Right kidney (tissue), 1 donor: ENCODE measurements at regions not wholly inside any gene's neighbourhood (a gene's known extent, or its start where the extent isn't known, plus 50 kb on each side); places are given as distances from the start of the nearest gene placed in this dataset.
"Not testable (repeated sequence)": the region's sequence is repeated elsewhere in the genome, so short reads cannot be mapped to it uniquely, and the experiment has no call there.

Experiments used
- DNase-seq: peaks from one replicate; pipeline ENCODE4 v3.0.0-alpha.2; 2016

DNA sequence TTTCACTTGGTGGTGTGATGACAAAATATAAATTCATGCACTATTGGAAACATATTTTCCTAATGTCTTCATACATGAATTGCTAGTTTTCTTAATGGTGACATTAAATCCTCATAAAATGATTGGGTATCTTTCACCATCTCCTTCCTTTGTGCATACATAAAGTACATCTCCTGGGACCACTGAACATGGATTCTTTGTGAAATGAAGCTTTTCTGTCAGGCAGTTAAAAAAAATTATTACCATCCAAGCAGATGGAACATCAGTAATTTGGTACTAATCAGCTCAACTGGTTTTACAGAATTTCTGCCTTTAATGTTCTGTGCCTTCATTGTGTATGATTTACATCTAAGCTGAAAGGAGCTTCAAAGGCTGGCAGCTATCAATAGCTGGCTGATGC is 891.7 kb upstream of the SLC10A2 start:
- DNase-seq = no peak

DNA sequence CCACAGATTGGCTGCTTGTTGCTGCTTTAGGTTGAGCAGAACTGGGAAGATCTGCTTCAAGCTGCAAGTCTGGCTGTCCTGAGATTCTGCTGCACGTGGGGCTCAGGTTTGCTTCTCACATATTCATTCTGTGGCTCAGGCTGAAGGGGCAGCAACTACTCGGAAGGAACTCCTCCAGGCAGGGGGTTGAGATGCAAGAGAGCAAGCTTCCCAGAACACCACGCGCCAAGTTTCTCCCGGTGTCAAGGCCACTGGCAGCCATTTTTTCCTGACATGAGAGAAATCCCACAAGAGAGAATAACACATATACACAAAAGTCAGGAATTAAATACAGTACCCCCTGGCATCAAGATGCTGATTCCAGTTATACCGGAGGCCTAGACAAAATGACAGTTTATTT is 887.6 kb upstream of the SLC10A2 start:
- DNase-seq = no peak

DNA sequence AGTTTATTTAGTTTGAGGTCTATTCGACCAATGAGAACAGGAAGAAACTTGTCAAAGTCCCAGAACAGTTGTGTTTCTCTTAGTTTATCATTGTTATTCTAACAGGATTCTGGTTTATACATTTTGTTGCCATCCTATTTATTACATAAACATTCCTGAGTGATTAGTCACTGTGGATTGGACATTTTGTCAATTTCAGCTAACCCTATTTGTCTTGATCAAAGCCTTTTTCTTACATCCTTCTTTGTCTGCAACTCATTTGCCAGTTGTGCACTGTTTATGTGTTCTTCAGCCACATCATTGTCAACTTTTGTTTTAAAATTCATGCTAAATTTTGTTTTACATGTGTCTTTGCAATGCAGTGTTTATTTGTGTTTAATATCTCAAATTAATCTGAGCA is 886.0 kb upstream of the SLC10A2 start:
- no peak for DNase-seq

DNA sequence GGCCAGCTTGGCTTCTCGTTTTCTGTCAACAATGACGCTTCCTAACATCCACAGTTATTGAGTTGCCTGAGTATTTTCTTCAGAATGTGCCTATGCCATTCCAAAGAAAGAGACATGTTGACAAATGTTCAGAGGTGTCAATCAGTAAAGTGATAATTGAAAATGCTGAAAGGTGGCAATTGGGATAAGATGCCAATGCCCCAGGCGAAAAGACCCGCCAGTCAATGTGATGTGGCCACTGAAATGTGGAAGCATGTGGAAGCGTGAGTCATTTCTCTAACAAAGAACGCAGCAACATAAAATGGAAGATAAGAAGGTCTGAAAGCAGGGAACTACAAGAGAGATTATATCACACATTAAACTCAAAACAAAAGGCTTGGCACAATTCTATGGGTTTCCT is 882.2 kb upstream of the SLC10A2 start:
- DNase-seq = no peak

DNA sequence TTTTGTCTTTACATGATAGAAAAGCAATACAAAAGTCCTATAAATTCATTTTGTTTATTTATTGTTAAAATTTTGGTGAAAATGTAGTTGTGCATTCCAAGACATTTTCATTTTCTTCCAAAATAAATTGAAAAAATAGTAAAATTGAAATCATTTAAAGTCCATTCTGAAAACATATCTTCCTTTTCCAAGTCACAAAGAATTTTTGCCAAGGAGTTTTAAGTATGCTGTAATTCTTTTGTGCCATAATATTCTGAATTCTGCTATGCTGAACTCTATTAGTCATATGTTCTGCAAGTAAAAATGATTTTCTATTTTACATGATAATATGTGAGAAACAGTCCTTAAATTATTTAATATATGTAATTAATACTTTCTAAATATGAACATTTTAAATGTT is 879.6 kb upstream of the SLC10A2 start:
- no peak for DNase-seq

DNA sequence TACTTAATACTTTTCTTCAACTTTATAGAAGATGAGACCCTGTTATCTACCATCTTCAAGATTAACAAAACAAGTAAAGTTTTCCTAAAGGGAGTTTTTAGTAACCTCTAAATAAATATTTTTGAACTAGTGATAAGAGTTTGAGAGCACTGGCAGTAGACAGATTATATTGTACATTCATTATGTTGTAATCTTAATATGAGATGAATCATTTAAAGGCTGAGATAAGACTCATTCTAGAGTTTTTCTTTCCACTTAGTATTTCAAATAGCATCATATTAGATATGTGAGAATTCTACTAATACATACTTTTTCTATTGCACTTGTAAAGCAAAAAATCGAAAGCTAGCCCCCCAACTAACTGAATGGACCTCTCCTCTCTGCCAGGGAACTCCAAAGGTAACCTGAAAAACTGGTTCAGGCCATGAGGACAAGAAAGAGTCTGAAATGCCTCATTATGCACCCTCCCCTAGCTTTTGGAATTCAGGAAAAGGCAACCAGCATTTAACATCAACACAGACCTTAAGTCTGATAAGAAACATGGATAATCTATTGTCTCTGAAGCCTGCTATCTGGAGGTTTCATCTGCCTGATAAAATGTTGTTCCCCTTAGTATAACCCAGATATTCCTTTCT is 875.4 kb upstream of the SLC10A2 start:
- no peak for DNase-seq

DNA sequence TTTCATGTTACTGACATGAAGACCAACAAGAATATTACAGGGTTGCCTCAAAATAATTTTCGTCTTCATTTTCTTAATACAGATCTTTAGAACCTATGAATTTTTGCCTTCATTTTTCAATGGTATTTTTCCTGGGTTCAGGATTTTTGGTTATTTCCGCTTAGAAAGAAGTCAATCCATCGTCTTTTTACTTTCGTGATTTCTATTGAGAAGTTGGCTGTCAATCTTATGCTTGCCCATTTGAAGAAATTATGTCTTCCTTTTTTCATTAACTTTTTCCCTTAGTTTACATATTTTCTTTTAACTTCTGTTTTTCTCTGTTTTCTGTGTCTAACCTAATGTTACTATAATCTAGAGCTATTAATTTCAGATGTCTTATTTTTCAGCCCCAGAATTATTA is 868.9 kb upstream of the SLC10A2 start:
- DNase-seq = no peak

DNA sequence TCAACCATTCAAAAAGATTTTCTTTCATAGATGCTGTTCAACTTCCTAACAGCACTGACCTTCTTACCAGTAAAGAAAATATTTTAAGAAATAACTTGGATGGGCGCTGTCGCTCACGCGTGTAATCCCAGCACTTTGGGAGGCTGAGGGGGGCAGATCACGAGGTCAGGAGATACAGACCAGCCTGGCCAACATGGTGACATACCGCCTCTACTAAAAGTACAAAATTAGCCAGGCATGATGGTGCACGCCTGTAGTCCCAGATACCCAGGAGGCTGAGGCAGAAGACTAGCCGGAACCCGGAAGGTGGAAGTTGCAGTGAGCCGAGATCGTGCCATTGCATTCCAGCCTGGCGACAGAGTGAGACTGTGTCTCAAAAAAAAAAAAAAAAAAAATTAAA is 865.7 kb upstream of the SLC10A2 start:
- DNase-seq = peak; percentile 7

DNA sequence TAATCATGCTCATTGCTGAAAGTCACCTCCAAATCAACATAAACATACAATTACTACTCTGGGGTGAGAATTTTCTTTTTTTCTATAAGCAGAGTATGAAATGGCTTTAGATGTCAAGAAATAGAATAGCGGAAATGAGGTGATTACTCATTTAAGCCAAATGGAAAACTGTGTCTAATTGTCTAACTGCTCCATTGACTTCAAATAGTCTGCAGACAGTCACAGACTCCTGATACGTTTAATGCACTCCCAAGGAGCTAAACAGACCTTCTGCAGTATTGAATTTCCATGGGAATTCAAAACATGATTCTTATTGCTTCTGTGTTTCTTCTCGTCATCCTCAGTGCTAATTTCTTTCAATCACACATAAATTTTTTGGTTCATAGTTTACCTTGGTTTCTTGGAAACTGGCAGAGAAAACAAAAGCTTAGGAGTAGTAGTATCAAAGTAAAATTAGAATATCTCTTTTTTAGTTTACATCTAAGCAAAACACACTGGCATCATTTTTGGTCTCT is 865.2 kb upstream of the SLC10A2 start:
- DNase-seq = peak; percentile 7

DNA sequence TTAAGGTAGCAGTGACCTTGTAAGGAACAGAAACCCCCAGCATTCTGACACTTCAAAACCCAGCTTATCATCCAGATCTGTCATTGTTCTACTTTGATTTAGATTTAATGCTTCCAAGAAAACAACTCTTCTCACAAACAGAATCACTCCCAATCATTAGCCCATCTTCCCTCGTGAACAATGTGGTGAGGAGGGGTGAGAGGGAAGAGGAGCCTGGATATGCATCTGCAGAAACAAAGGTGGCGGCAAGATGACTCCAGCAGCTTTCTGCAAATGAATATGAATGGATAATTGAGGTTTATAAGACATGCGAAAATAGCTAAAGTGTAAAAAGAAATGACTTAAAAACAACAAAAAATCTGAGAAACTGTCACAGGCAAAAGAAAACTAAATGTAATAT is 859.9 kb upstream of the SLC10A2 start:
- no peak for DNase-seq

DNA sequence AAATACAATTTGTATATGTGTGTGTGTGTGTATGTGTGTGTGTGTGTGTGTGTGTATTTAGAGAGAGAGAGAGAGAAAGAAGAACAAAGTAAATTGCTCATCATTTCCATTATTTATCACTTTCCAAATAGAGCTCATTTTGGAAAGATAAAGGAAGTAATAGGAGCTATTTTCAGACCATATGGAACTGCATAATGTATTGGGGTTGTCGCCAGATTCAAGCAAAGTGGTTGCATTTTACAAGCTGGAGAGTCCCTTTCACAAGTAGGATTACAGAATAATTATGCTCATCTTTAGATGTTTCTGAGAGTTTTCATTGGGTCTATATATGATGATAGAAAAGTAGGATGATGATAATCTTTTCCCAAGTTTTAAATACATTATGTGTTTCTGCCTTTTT is 842.7 kb upstream of the SLC10A2 start:
- DNase-seq = no peak

DNA sequence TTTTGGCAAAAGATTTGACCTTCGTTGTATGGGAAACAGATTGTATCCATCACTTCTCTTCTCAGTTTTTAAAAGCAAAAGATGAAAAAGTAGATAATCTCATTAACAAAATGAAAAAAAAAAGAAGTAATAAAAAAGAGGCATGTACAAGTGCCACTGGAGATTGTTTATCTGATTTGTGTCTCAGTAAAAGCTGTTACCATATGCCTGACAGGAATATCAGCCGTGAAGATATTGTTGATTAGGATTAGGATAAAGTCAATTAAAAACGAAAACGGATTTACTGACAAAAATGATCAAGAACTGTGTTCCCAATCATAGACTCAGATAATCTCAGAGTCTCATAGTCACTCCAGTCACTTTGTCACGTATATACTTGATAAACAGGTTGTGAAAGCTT is 842.1 kb upstream of the SLC10A2 start:
- DNase-seq = no peak

DNA sequence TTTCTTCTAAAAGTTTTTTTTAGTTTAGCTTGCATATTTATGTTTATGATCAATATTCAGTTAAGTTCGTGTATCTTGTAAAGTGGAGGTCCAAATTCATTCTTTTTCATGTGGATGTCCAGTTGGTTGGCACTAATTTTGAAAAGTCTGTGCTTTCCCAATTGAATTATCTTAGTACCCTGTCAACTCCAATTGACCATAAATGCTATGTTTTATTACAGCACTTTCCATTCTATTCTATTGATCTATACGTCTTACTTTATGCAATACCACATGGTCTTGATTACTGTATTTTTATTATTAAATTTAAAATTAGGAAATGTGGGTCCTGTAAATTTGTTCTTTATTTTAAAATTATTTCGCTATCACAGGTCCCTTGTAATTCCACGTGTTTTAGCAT is 837.6 kb upstream of the SLC10A2 start:
- no peak for DNase-seq

DNA sequence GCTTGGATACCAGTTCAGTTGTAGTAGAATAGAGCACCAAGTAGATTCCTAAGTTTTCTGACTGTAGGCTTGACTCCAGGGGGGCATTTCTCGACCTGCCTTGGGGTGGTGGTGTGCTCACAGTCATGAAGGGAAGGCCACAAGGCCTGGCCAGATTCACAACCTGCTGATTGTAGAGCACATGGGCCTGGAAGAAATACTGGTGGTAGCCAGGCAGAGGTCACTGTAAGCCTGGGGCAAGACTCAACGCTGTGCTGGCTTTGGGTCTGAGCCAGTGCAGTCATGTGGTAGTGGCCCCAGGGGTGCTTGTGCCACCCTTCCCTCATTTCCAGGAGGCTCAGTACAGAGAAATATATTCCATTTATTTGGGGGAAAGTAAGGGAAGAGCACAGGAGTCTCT is 832.3 kb upstream of the SLC10A2 start:
- no peak for DNase-seq

DNA sequence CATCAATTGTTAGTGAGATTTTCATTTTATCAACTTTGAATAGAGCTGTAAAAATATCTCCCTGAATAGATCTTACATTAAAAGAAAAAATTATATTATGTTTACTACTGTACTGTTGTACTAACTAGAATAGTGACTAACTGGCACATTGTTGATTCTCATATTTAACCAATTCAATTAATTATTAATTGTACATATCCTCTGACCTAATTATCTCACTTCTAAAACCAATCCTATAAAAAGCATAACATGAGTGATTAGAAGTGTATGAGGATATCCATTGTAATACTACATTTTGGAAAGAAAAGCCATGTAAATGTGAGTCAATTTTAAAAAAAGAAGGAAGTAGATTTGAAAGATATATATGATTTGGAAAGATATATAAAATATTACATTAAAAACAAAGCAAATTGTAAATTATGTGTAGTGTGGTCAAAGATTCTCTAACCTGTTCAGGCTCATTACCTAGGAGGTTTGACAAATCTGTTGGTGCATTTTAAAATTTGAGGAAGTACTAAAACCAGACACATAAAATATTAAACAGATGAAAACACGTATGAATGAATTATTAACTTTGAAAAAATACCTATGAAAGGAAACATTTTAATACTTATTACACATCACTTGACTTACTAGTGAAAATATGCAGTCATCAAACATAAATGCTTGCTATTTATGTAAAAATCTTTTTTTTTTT is 829.8 kb upstream of the SLC10A2 start:
- DNase-seq = no peak

DNA sequence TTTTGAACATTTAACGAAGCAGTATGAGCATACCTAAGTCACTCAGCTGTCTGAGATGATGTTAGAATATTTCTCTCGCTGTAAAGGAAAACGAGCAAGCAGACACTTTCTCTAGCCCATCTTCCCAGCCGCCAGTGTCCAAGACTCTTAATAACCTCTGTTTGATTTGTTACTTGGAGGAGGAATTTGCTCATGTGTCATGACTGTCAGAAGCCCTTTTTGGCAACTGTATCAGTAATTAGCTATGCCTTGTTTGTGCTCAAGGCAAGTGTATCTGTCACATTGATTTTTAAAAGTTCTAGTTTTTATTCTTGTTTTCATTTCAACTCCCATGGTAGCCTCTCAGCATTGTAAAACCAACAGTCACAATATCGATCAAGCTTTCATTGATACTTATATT is 828.4 kb upstream of the SLC10A2 start:
- no peak for DNase-seq

DNA sequence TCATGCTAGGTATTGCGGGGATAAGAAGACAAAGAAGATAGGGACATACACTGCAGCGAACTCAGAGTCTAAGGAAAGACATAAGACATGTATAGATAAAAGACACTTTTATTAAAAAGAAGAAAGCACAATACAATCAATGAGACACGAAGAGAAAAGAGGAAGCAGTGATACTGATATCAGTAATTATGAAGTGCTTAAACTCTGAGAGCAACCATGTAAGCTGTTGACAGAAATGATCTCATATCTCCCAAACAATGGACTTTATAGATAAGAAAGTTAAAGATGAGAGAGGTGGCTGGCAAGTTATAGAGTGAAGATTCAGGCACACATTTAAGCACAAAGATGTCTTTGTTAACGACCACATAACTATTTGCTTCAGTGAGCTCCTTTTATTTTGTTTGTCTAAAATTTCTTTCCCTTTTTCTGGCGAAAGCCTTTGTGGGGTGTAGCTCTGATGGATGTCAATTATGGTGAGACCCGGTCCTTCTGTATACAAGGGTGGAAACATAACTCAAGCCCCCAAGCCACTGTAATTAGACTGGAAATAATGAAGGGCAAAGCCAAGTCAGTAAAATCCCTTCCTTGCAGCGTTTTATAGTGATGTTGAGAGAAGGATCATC is 818.0 kb upstream of the SLC10A2 start:
- no peak for DNase-seq

DNA sequence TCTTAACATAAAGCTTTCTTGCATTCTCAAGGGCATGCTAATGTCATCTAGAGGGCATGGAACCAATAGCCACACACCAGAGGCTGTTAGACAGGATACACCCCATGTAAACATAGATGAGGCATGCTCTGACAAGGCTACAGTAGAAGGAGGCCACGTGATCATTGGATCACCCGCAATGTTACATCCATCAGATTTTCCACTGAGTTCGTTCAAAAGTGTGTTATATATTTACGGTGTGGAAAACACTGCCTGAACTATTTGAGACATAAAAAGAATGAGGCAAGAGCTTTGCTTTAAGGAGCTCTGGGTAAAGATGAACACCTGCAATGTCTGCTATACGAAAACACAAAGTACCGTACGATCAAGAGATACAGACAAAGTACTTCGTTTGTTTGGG is 817.5 kb upstream of the SLC10A2 start:
- DNase-seq = no peak

DNA sequence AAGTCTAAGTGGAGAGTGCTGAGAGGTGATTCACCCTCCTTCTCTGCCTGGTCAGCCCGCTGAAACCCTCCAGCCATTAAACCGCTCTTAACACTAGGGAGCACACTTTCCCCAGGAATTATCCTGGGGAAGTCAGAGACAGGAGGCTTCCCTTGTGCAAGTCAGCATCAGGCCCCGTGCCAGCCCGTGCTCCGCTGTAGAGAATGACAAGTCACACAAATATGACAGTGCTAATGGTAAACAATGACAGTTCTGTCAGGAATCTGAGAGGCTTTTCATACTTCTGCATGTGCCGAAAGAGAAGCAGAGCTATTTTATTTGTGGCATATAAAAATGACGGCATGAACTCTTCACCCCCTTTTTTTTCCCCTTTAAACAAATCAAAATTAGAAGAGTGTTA is 816.9 kb upstream of the SLC10A2 start:
- peak; percentile 65 for DNase-seq

DNA sequence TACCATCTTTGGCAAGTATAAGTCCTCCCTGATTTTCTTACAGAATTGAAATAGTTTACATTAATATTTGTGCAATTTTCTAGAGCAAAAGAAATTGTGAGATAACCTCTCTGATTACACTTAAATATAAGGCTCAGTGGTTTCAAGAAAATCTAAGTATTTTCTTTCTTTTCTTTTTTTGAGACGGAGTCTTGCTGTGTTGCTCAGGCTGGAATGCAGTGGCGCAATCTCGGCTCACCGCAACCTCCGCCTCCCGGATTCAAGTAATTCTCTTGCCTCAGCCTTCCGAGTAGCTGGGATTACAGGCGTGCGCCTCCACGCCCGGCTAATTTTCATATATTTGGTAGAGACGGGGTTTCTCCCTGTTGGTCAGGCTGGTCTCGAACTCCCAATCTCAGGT is 813.9 kb upstream of the SLC10A2 start:
- DNase-seq = not testable (repeated sequence)

DNA sequence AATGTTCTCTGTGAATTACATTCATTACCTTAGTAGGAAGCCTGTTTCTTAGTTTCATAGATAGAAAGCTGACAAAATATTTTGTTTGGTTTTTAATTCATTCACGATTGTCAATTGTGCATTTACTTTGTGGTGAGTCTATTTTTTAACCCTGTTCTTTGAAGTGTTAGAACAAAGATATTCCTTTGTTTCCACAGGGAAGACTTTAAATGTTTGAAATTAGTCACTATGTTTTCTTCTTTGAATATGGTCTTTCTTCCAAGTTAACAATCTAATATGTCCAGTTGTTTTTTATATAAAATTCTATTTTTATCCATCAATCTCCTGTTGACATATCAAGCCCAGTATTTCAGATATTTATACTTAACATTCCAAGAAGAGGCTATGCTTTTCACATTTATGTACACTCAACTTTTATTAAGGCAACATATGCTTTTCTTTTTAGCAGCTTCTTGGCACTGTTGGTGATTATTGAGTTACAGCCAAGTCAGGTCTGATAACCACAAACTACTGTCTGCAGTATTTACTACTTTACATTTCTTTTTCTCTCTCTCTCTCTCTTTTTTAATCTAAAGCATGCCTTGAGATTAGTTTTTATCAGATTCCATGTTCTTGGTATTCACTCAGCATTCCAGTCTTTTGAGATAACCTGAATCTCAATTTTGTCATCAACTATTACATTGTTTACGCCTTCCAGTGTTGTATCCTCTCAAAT is 812.8 kb upstream of the SLC10A2 start:
- DNase-seq = no peak

DNA sequence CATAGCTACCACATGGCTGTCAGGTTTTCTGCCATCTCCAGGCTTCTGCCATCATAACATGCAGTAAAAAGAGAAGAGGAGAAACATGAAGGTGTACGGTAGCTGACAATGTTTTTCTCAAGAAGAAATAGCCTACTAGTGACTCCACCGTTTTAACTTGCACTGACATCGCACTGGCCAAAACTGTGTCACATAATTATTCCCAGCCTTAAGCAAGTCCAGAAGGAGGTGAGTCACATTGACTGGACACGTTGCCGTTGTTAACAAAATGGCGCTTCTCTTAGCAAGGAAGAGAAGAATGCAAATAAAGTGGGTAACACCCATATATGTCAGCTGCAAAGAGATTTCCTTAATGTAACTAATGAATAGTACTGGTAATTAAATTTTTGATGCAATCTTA is 810.4 kb upstream of the SLC10A2 start:
- no peak for DNase-seq

DNA sequence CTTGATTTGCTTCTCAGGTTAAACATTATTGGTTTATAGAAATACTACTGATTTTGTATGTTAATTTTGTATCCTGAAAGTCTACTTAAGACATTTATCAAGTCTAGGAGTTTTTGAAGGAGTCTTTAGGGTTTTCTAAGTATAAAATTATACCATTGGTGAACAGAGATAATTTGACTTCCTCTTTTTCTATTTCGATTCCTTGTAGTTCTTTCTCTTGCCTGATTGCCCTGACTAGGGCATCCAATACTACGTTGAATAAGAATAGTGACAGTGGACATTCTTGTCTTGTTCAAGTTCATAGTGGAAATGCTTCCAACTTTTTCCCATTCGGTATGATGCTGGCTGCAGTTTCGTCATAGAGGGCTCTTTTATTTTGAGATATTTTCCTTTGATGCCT is 807.5 kb upstream of the SLC10A2 start:
- no peak for DNase-seq
